HG02884 (cell line): ENCODE measurements at regions not wholly inside any gene's neighbourhood (a gene's known extent, or its start where the extent isn't known, plus 50 kb on each side); places are given as distances from the start of the nearest gene placed in this dataset.

Experiments
- ATAC-seq: cut with Tn5 transposase; IDR thresholded peaks from one replicate; pipeline ENCODE4 v1.9.1; 2021; ENCODE audit warnings: mild to moderate bottlenecking, moderate library complexity; ENCODE audit not compliant: unreplicated experiment

DNA sequence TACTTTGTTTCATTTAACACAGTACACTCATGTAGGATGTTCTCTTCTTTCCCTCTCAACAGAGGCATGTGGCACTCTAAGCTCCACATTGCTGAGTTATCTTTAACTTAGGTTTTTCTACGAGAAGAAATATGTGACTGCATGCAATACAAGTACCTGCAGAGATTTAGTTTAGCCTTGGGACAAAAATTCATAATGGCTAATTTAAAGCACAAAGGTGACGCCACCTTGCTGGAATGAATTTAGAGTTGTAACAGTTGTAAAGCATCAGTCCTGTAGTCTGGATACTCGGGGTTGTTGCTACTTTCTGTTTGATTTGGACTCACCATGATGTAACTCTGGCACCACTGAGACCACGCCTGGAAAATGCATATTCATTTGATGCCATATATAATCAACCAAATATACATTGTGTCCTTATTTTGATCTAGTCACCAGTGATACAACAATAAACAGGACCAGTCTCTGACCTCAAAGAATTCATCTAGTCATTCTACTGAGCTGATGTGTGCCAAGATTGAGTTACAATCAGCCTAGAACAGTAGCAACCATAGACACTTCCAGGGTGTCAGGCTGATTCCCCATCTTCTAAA is 451.0 kb upstream of the ZFP42 start:
- ATAC-seq: no peak

DNA sequence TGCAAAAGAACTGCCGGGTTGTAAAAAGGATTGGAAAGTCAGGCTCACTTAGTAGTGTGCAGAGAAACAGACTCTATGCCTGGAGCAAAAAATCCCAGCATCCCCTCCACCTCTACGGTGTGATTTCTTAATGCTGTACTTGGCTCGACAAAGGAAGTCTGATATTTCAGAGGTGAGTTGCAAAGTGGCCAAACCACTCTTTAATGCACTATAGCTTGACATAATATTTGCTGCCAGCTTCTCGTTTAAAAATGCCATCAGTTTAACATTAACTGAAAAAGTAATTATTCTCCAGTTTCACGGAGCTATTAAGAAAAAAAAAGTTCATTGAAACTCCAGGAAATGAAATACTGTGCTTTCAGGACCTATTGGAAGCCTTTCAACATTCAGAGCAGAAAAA is 448.3 kb upstream of the ZFP42 start:
- no peak for ATAC-seq

DNA sequence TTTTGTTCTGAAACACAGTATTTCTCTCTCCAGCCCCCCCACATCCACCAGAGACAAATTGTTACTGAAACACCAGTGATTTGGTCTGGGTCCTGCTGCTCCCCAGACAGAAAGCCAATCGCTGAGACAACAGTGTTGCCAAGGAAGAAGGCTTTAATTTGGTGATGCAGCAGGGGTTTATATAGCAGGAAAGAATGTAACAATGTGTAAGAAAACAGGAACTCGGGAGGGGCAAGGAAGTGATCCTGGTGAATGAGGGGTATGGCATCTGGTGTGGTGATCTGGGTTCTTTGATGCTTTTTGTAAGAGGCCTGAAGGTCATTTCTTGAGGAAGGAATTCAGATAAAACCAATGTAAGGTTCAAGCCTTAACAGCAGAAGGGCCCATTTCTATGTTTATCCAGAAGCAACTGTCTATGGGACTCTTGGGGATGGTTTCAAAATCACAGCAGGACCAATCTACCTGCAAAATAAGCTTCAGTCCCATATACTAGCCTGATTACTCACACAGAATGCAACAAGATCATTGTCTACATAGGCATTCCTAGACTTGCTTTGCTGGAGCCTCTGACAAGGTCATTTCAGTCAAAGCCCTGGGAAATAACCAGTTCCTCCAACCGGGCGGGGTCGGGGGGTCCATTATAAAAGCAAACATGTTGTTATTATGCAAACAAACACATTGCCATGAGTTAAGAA is 445.2 kb upstream of the ZFP42 start:
- ATAC-seq: no peak

DNA sequence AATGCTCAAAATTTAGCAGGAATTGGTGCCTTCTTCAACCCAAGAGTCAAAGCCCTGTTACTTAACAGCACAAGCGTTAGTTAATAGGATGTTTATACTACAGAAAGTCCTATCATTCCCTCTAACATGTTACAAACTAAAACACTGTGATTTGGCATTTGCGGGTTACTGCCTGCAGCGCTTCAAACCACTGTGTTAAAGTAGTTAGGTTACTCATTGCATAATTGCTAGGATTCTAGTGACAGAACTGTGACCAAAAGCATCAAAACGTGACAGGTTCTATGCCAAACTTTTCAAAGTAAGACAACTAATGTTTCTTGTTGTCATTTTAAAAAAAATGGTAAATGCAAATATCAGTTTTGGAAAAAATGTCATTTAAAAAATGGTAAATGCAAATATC is 442.8 kb upstream of the ZFP42 start:
- no peak for ATAC-seq

DNA sequence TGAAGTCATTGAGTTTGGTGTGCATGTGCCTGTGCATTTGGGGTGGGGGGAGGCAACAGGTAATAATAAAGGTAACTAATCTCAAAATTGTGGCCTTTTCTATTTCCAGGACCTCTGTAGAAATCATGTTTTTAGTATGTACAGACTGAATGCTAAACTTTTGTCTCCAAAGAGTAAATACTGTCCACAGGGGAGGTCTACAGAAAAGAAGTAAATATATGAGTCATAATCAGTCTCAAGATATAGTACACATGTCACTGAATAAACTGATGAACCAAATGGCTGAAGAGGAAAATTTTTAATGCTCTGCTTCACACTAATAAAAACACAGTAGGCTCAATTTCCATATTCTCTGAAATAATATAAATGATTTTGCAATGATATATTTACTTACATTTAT is 440.4 kb upstream of the ZFP42 start:
- no peak for ATAC-seq

DNA sequence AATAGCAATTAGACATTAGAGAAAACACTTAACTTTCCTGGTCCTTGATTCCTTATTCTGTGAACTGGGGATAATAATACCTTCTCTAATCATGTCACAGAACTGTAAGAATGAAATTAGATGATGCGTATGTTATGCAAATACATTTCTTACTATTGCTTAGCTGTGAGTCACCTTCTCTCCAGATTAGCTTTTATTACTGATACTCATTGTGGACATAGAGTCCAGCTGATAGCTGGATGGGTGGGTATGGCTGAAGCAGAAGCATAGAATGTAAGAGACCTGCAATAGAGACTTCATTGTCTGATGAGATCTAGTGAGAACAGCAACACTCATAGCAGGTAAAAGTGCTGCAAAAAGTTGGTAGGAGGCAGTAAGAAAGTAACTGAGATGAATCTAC is 437.2 kb upstream of the ZFP42 start:
- no peak for ATAC-seq

DNA sequence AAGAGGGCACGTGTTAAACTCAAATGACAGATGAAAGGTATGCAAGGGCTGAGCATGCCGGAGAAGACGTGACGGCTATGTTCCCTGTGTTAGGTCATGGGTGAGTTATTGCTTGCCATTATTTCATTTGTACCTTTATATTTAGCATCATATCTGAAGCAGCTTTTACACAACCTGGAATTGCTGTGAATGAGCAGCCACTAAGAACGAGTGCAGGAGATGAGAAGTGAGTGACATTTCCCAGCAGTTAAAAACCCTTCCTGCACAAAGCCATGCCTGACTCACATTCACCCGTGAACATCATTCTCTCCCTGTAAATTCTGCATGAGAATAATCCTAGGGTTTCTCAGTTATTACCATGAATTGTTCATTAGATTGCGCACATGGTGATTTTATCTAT is 433.2 kb upstream of the ZFP42 start:
- ATAC-seq: no peak

DNA sequence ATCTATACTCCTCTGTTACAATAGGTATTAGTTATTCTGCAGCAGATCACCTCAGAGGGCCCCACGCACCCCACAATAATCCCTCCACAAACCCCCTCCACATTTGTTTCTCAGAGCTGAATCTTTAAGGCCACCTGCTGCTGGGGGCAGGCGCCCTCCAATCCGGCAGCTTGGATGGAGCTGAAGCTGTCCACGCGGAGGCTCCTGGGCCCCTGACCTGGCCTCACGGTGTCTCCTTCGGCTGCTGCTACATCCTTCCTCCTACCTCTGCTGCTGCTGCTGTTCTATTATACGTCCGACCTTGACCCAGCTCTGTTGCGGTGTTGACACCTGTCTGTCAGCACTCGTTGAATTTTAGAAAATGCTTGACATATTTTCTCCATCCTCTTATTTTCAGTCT is 430.2 kb upstream of the ZFP42 start:
- no peak for ATAC-seq

DNA sequence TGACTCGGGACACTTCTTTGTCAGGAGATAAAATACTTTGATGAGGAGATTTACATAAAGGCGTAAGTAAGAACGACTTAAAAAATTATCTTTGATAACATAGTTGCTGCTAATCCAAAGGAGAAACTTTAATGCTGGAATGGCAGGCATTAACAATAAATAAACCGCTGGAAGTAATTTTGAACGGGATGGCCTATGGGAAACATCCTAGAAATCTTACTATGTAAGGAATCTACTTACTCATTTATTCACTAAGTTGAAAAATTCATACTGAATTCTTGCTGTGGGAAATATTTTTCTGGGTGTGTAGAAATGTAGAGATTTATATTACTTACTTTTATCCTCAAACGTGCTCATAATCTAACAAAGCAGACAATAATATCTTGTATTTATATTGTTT is 425.7 kb upstream of the ZFP42 start:
- no peak for ATAC-seq

DNA sequence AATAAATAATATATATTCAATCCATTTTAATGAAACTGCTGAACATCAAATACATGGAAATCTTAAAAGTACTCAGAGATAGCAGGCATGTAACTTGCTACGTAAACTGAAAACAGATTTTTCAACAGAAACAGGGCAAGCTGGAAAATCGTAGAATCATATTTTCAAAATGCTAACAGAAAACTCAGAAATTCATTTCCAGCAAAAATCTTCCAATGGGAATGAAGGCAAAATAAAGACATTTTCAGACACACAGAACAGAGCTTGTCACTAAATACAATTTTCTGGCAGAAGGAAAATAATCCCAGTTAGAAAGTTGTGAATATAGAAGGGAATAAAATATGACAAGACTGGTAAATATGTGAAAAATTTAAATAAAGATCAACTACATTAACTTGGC is 419.9 kb upstream of the ZFP42 start:
- no peak for ATAC-seq

DNA sequence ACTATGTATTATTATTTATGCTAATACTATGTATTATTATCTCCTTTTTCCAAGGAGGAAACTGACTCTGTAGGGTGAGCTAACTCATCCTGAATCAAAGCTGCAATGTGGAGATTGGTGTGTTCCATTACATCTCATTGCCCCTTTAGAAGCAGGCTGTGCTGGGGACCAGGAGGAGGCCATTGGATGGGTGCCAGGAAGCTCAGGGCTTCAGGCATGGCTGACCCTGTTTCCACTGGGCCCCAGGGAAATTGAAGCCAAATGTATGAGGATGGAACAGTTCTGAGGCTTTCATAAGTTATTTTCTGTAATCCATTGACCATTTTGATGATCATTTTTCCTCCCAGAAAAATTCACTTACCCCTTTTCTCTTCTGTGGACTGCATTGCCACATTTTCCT is 418.8 kb upstream of the ZFP42 start:
- ATAC-seq: no peak

DNA sequence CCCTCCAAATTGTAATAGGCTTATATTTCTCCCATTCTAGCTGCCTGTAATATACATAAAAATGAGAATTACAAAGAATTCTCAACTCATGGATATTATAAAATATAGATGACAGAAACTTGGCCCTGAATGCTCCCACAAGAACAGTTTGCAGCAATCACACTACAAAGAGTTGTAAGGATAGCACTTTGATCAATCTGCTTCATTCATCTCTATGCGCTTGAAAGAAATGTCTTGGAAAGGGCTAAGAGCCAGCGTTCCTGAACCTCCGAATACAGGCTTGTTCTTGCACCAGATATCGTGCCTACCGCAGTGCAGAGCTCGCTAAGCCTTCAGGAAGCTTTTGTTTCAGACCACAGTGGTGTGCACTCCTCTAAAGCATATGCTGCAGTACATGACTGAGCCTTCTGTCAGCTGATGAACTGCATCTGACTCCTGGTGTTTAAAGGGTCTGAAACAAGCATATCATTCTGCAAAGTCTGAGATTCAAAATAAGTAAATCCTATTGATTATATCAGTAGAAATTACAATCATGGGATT is 417.6 kb upstream of the ZFP42 start:
- no peak for ATAC-seq

DNA sequence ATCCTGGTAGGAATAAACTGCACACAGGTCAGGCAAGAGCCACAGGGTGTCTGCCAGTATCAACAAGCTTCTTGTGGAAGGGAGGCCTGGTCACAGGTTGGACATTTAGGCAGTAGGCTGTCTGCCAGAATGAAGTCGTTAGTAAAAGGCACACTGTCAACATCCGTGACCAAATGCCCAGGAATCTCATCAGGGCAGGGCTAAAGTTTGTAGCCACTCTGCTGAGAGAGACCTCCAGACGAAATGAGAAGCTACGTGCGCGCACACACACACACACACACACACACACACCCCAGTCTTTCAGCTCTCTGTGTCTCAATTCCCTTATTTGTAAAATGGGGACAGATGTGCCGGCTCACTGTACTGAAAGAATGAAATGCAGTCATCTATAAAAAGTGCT is 408.7 kb upstream of the ZFP42 start:
- ATAC-seq: no peak

DNA sequence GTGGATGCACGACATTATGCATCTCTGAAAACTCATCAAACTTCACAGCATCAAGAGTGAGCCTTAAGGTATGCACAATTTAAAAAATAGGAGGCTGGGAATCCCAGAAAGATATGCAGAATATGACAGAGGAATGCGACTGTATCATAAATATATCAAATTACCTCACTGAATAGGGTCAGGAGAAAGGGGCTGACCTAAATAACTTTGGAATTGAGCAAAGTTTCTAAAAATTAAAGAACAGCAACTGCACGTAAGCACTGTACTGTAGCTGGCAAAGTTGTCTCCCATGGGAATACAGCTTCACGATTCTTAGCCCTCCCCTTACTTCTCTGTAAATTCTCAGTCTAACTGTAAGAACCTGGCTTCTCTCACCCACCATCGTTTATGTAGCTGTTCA is 397.4 kb upstream of the ZFP42 start:
- ATAC-seq: no peak

DNA sequence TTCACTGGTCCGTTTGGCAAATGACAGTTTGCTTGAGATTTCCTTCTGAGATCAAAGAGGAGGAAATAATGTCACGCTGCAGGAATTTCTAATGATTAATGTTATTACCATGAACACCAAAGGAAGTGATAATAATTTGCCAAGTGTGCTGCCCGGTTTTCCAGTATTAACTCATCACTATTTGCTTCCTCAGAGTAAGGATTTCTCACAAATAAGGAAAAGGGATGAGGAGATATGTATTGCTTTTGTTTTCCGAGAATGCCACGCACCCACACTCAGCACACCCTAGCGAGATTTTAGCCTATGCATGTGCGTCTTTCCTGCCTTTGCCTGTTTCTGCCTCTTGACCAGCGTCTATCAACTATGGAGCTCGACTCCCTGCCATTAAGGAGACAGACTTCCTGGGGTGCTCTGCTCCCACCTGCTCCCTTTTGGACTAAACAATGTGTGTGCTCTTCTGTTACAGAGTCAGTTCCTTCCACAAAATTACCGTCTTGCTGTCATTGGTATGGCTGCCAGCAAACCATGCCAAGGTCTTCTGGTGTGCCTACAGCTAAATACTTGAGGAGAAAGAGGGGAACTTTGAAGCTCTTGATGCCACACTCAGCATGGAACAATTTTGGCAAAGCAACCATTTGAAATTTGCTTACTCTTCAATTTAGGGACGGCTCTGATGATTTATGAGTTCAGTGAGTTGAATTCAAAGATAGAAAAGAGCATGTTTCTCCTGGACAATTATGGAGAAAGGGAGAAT is 393.1 kb upstream of the ZFP42 start:
- no peak for ATAC-seq

DNA sequence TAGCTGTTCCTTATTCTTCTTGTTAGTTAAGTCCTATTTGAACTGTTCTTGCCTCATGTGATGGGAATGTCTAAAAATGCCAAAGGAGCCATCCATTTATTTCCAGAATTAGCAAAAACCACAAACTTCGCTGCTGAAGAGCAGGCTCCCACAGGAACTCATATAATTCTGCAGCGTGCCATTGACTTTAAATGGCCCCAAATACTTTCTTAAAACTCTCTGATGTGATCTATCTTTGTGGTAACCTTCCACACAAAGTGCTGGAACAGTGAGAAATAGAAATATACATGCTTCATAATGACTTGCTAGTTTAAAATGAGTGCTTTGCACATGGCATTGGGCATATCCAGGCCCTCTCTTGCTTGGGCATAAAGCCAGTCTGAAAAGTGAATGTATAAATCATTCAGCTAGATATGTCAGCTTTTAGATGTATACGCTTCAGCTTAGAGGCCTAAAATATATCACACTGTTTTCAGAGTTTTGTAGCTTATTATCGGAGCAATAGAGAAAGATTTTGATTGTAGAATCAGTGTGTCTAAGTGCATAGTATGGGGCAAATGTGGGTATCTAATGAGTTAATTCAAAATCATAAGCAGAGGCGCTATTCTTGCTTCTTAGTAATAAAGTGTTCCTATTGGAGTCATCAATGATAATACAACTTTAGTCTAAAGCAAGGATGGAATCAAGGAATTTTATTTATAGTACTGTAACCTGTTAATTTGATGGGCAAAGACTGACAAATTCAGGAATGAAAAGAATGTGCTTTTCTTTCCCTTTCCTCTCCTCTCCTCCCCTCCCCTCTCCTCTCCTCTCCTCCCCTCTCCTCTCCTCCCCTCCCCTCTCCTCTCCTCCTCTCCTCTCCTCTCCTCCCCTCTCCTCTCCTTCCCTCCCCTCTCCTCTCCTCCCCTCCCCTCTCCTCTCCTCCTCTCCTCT is 392.2 kb upstream of the ZFP42 start:
- ATAC-seq: no peak

DNA sequence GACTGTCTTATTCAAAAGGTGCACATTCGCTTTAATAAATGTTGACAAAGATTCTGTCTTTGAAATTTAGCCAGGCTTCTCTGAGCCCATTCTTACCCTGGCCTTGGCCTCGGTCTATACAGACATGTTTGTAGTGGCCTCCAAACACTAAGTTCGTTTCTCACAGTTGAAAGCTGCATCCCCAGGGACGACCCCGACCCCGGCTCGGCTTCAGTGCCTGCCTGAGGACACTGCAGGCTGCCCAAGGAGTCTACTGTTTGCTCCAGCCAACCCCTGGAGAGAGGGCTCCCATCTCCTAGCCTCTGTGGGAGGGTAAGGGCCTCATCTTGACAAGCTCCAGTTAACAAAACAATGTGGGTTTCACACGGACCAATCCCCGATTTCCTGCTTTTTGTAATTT is 390.6 kb upstream of the ZFP42 start:
- no peak for ATAC-seq

DNA sequence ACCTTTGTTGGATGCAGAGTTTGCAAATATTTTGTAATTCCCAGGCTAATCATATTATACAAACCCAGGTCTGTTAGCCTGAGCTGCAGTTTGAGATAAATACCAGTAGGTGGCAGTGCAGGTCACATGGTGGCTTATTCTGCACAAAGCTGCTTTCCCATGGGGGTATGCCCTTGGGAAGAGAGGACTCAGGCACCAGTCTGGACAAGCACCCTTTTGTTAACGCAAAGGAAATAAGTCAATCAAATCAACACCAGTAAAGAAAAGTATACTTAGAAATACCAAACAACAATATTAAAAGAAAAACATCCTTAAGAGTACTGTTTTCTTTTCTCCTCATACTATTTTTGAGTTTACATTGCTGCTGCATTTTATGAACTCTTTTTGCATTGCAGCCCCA is 389.0 kb upstream of the ZFP42 start:
- ATAC-seq: peak; percentile 89

DNA sequence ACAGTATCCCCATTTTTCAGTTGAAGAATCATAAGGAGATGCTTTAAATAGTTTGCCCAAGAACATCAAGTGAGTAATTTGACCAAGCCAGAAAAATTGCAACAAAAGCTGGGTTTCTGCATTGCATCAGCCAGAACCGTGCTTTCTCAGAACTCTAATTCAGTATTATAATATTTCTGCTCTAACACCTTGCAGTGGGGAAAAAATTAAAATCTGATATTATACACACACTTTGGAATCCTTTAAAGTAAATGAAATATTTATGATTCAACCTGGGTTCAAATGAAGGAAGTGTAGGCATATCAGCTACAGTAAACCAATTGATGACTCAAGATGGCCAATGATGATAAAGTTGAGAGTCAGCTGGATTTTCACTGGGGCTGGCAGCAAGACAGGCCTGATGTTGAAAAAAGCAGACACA is 387.6 kb upstream of the ZFP42 start:
- no peak for ATAC-seq

DNA sequence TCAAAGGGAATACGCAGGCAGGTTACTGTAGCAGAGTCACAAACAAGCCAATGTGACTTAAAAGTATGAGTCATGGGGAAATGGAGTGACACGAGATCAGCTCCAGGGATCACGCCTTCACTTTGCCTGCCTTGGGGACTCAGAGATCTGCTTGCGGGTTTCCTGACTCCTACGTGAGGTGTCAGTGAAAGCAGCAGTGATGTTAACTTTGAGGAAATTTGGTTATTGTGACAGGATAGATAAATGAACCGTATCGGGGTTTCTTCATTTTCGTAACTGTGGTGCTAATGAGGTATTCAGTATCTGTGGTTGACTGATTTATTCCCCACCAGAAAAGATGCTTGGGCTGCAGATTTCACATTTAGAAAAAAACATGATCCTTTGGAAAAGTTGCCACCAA is 383.3 kb upstream of the ZFP42 start:
- no peak for ATAC-seq
